AG04450 (cell line): ENCODE measurements at regions not wholly inside any gene's neighbourhood (a gene's known extent, or its start where the extent isn't known, plus 50 kb on each side); places are given as distances from the start of the nearest gene placed in this dataset.

Source experiments
- CTCF ChIA-PET: fragments of 300-600, 350-600 bp; formaldehyde crosslinking; extraction: SDS; loops from one replicate; lab custom pipeline; 2022; ENCODE audit warnings: antibody characterized with exemption, inconsistent platforms; lab: Charles Lee
- POLR2A ChIA-PET: fragments of 350-600 bp; formaldehyde crosslinking; extraction: SDS; loops from one replicate; lab custom pipeline; 2021; ENCODE audit warnings: antibody characterized with exemption, inconsistent platforms; lab: Yijun Ruan, JAX
- DNase-seq: peaks from one replicate; pipeline ENCODE4 v3.0.0-alpha.2; 2011; ENCODE audit warnings: low read depth, low spot score
- H3K27ac ChIP-seq: one replicate; pipeline ENCODE4 v1.5.1; 2012; ENCODE audit warnings: low read depth, low read length, control low read depth
- H3K27me3 ChIP-seq: one replicate; pipeline ENCODE4 v1.6.0; 2012; ENCODE audit warnings: low read length; ENCODE audit not compliant: control insufficient read depth, insufficient read depth
- H3K4me3 ChIP-seq: 2 replicates; pipeline ENCODE4 v1.5.1; 2011; ENCODE audit warnings: mild to moderate bottlenecking, low read depth, low read length, control low read depth
- H3K9me3 ChIP-seq: 2 replicates; pipeline ENCODE4 v1.5.1; 2012; ENCODE audit warnings: low read length; ENCODE audit not compliant: control insufficient read depth, insufficient read depth
- CTCF ChIP-seq: IDR thresholded peaks from 2 replicates; pipeline ENCODE4 v1.5.1; 2011; ENCODE audit warnings: low read depth, low read length, control low read depth, inconsistent platforms

GRCh38 chr1:34363447-34363846, 186.7 kb downstream of the C1orf94 start:
- CTCF ChIA-PET = no interaction called here
- Histone ChIP-seq H3K27ac (no peak overlapping the region), H3K27me3 (peaks cover 2% of the 10 kb centered on the region), H3K4me3 (no peak overlapping the region), H3K9me3 (no peaks in the 10 kb centered on the region)
- POLR2A ChIA-PET = no interaction called here
- no peak for TF ChIP-seq CTCF
- DNase-seq = no peak

GRCh38 chr1:34363915-34364314, 187.2 kb downstream of the C1orf94 start:
- Histone ChIP-seq H3K27me3 (peaks cover 2% of the 10 kb centered on the region), H3K27ac (no peak overlapping the region), H3K9me3 (no peaks in the 10 kb centered on the region), H3K4me3 (no peak overlapping the region)
- no peak for DNase-seq
- TF ChIP-seq CTCF = no peak
- POLR2A ChIA-PET = no interaction called here
- CTCF ChIA-PET = no interaction called here

GRCh38 chr1:34364376-34364775, 187.7 kb downstream of the C1orf94 start:
- DNase-seq = no peak
- TF ChIP-seq CTCF = no peak
- peaks cover 2% of the 10 kb centered on the region for H3K27me3 ChIP-seq
- no peak overlapping the region for H3K27ac ChIP-seq
- no peak overlapping the region for H3K4me3 ChIP-seq
- CTCF ChIA-PET = no interaction called here
- POLR2A ChIA-PET = no interaction called here
- no peaks in the 10 kb centered on the region for H3K9me3 ChIP-seq

GRCh38 chr1:34365295-34365694, 188.6 kb downstream of the C1orf94 start:
- no peak for TF ChIP-seq CTCF
- Histone ChIP-seq H3K9me3 (no peaks in the 10 kb centered on the region), H3K27ac (no peak overlapping the region), H3K4me3 (no peak overlapping the region), H3K27me3 (peaks cover 2% of the 10 kb centered on the region)
- no peak for DNase-seq
- POLR2A ChIA-PET = no interaction called here
- CTCF ChIA-PET = no interaction called here

GRCh38 chr1:34366875-34367624, 190.3 kb downstream of the C1orf94 start:
- ChIA-PET POLR2A (no interaction called here), CTCF (interaction anchor here (0.6 kb wide), 1 partner anchor 209 kb away, joined by 6 read pairs; no protein-coding TSS in a partner anchor)
- Histone ChIP-seq H3K27me3 (no peaks in the 10 kb centered on the region), H3K27ac (no peak overlapping the region), H3K4me3 (no peak overlapping the region), H3K9me3 (no peaks in the 10 kb centered on the region)
- DNase-seq = no peak
- no peak for TF ChIP-seq CTCF
